Omental fat pad (tissue), 3 donors: ENCODE measurements at regions not wholly inside any gene's neighbourhood (a gene's known extent, or its start where the extent isn't known, plus 50 kb on each side); places are given as distances from the start of the nearest gene placed in this dataset.
"Not testable (repeated sequence)": the region's sequence is repeated elsewhere in the genome, so short reads cannot be mapped to it uniquely, and the experiment has no call there.

ENCODE experiments used
- ATAC-seq: fragments of 150-250 bp; one replicate; pipeline ENCODE4 v1.9.1; 2016; ENCODE audit warnings: mild to moderate bottlenecking, moderate library complexity; ENCODE audit not compliant: low FRiP score
- DNase-seq: peaks from one replicate; pipeline ENCODE4 v3.0.0-alpha.2; 2019; ENCODE audit warnings: low spot score
- CTCF ChIP-seq, 3 donors: fragments of 450-650 bp; IDR thresholded peaks; one replicate each; pipeline ENCODE4 v1.5.1; 2016 to 2017; ENCODE audit warnings: antibody characterized with exemption in 3 of 3, mild to moderate bottlenecking in 3 of 3, moderate library complexity in 2 of 3

- DNase-seq (no peak), ATAC-seq (no peak)
- TF ChIP-seq CTCF (IDR thresholded peaks at IDR 0.05): no peak
Measured at GRCh38 chr6:145278163-145278807, 457.0 kb downstream of the EPM2A start.

- no peak for ATAC-seq
- no peak for DNase-seq
- TF ChIP-seq CTCF (IDR thresholded peaks at IDR 0.05): no peak
Measured at GRCh38 chr6:145279551-145279950, 455.8 kb downstream of the EPM2A start.

- ATAC-seq: no peak
- DNase-seq: no peak
- no peak for TF ChIP-seq CTCF (IDR thresholded peaks at IDR 0.05)
Measured at GRCh38 chr6:145279993-145280392, 455.3 kb downstream of the EPM2A start.

GRCh38 chr6:145283209-145283608, 452.1 kb downstream of the EPM2A start:
- not testable (repeated sequence) for DNase-seq, ATAC-seq

- no peak for TF ChIP-seq CTCF (IDR thresholded peaks at IDR 0.05)
- no peak for DNase-seq
- ATAC-seq: no peak
Measured at GRCh38 chr6:145283856-145284255, 451.5 kb downstream of the EPM2A start.

GRCh38 chr6:145286916-145287315, 448.4 kb downstream of the EPM2A start:
- TF ChIP-seq CTCF (IDR thresholded peaks at IDR 0.05): no peak
- no peak for ATAC-seq
- DNase-seq: no peak

GRCh38 chr6:145289573-145289972, 445.7 kb downstream of the EPM2A start:
- DNase-seq (no peak), ATAC-seq (no peak)
- no peak for TF ChIP-seq CTCF (IDR thresholded peaks at IDR 0.05)
